ENCODE measurements at regions not wholly inside any gene's neighbourhood (a gene's known extent, or its start where the extent isn't known, plus 50 kb on each side); places are given as distances from the start of the nearest gene placed in this dataset.

DNA sequence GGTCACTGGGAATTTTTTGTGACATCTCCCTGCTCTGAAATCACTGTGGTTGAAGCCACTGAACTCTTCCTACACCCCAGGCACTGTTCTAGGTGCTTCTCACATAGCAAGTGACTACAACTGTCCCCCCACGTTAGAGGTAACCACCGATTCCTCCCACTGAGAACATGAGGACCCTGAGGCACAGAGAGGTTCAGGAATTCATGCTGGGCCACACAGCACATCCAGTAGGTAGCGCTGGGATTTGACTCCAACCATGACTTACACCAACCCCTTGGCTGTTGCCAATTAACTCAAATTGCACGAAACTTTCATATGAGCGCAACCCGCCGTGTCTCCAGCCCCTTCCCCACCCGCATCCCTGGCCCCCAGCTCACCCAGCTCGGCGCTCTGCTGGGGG is 105.2 kb downstream of the RFLNA start:
- TF ChIP-seq, protein P1, sequence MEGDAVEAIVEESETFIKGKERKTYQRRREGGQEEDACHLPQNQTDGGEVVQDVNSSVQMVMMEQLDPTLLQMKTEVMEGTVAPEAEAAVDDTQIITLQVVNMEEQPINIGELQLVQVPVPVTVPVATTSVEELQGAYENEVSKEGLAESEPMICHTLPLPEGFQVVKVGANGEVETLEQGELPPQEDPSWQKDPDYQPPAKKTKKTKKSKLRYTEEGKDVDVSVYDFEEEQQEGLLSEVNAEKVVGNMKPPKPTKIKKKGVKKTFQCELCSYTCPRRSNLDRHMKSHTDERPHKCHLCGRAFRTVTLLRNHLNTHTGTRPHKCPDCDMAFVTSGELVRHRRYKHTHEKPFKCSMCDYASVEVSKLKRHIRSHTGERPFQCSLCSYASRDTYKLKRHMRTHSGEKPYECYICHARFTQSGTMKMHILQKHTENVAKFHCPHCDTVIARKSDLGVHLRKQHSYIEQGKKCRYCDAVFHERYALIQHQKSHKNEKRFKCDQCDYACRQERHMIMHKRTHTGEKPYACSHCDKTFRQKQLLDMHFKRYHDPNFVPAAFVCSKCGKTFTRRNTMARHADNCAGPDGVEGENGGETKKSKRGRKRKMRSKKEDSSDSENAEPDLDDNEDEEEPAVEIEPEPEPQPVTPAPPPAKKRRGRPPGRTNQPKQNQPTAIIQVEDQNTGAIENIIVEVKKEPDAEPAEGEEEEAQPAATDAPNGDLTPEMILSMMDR (IDR thresholded peaks at IDR 0.05) = no peak
- no peak for TF ChIP-seq POLR2A (IDR thresholded peaks at IDR 0.05)

Data from thyroid gland (tissue), 4 donors.